Activated effector memory CD4-positive, alpha-beta T cell treated with anti-CD3 and anti-CD28 coated beads, Interleukin-2, amount 50 U/mL, for 16 hours (primary cell): ENCODE measurements at regions not wholly inside any gene's neighbourhood (a gene's known extent, or its start where the extent isn't known, plus 50 kb on each side); places are given as distances from the start of the nearest gene placed in this dataset.
"Not testable (repeated sequence)": the region's sequence is repeated elsewhere in the genome, so short reads cannot be mapped to it uniquely, and the experiment has no call there.

Source experiments
- DNase-seq: peaks from one replicate; pipeline ENCODE4 v3.0.0-alpha.2; 2020

GRCh38 chr3:102936511-102937045 is 501.8 kb downstream of the ZPLD1 start:
- no peak for DNase-seq

GRCh38 chr3:102941786-102942185 is 507.0 kb downstream of the ZPLD1 start:
- no peak for DNase-seq

GRCh38 chr3:102946445-102946844 is 511.6 kb downstream of the ZPLD1 start:
- DNase-seq, result not testable (repeated sequence)

DNA sequence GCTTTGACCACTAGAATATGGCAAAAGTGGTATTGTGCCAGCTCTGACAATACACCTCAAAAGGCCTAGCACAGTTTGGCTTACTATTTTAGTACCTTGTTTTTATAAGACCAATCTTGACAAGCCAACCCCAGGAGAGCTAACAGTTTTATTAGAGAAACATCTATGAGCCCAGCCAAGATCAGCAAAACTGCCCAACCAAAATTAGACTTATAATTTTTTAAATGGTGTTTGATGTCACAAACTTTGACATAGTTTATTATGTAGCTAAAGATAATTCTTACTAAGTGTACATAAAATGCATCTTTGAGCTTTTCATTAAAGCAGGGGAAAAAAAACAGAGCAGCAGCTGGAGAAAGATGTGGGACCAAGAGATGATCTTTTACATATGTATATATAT is 537.5 kb downstream of the ZPLD1 start:
- DNase-seq, result no peak

- no peak for DNase-seq
These were observed 539.5 kb downstream of the ZPLD1 start for GRCh38 chr3:102974333-102974732.

DNA sequence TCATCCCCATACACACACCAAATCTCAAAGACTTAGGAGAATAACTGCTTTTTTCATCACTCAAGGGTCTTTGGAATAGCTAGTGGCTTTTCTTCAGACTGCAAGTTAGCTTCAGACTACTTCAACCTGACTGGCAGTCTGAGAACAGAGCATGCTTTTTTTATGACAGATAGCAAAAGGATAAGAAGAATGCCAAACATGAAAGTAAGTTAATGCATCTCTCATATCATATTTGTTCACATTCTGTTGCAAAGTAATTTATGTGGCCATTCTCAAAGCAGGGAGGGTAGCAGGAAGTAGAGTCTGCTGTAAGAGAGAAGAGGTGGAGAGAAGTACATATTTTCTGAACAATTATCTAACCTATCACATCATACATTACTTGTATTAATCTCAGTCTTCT is 544.4 kb downstream of the ZPLD1 start:
- no peak for DNase-seq

DNA sequence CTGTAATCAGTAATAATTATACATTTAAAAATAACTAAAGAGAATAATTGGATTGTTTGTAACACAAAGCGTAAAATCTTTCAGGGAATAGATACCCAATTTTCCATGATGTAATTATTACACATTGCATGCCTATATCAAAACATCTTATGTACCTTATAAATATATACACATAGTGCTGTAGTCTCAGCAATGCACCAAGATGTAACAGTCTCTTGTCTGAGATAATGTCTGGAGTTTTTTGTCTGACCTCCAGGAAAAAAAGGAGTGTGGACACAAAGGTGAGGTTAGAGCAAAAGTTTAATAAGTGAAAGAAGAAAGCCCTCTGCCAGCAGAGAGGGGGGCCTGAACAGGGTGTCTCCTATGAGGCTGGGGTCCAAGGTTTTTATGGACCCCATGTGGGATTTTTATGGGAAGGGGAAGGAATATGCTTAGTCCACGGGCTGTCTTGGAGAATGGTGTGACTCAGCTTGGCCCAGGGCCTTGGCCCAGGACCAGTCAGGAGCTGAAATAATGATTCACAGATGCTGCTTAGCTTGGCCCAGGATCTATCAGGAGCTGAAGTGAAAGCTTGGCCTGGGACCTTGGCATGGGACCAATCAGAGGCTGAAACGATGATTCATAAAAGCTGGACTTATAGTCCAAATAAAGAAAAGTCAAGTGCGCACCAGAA is 545.0 kb downstream of the ZPLD1 start:
- no peak for DNase-seq

DNA sequence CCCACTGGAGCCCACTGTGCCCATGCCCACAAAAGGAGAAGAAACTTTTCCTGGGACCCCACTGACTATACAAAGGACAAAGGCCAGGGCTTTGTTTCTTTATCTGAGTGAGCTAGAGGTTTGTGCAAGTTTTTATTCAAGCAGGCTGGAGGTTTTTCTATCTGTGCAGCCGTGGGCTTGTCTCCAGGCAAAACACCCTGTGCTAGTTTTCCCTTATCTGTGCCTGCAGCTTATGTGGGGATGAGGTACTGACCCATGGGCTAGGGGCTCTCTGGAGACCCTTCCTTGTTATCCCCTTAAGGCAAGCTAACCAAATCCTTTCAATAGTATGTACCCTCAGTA is 545.5 kb downstream of the ZPLD1 start:
- DNase-seq, result no peak

DNA sequence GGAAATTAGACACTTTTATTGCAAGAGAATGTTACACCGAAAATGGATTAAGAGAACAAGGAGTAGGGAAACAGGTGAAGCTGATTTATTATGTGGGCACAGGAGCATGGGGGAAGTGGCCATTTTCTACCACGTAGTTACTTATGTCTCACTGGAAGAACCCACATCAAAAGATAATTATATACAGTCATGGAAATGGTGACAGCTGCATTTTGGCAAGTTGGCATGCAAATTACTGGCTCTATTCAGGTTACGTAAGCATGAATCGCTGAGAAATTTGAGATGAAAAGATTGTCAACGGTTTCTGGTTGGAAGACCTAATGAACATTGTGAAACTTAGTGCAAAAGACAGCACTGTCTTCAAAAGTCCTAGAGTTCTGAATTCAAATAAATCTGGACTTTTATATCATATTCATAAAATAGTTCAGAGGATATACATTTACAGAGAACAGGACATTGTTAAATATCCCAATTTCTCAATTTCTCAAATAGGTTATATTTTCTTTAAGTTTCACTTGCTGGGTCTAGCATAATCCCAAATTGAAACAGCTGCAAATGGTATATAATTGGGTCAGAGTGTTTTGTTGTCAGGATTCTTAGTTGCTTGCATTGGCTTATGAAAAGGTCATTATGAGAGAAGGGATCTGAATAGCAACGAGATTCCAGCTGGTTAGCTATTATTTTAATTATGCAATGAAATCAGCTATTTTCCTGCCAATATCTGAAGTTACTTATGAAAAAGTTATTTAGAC is 567.8 kb downstream of the ZPLD1 start:
- no peak for DNase-seq

- no peak for DNase-seq
These were observed 571.8 kb downstream of the ZPLD1 start for GRCh38 chr3:103006526-103007183.

DNA sequence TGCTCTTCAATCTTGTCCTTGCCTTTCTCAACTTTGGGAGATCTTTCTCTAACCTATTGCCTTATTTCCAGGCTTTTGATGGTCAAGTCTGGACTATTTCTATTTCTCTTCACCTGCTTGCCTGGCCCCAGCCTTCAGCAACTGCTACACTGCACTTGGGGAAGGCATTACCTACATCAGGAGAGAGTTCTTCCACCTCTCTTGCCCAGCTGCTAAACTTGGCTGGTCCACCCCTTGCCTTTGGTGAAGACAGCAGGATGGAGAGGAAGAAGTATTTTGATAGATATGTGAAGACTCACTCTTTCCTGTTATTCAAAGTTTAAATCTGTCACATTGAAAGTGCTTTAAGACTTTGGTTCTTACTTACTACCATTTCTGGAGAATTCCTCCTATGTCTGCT is 574.8 kb downstream of the ZPLD1 start:
- DNase-seq, result no peak

GRCh38 chr3:103025880-103026279 is 591.1 kb downstream of the ZPLD1 start:
- DNase-seq, result no peak

DNA sequence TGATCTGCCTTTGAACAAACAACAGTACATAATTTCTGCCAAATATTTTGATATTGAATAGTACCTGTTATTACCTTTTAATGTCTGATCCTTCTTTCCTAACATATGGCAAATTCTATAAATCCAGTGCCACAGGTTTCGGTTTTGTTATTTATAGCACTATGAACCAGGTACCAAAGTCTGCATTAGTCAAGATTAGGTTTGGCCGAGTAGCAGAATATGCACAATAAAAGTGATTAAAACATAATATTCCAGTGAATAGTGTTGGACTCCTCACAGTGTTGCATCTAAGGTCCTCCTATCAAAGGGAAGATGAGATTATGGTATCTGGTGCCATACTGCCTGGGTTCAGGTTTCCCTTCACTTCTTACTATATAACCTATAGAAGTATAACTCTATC is 599.0 kb downstream of the ZPLD1 start:
- DNase-seq, result no peak

DNA sequence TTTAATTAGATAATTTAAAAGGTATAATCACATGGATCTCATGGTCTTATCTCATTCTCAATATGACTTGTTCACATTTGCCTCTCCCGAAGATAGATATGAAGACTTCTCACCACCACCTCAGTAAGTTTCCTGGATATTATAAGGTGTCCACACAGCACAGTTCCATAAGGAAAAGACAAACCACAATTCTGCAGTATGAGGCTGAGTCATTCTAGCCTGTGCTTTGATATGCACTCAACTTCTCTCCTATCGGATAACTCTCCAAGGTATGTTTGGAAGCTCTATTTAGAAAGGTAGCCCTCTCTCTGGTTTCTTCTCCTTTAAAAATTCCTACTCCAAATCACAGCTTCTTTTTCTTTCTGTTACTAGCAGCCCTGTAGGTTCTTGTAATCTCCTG is 612.8 kb downstream of the ZPLD1 start:
- no peak for DNase-seq

DNA sequence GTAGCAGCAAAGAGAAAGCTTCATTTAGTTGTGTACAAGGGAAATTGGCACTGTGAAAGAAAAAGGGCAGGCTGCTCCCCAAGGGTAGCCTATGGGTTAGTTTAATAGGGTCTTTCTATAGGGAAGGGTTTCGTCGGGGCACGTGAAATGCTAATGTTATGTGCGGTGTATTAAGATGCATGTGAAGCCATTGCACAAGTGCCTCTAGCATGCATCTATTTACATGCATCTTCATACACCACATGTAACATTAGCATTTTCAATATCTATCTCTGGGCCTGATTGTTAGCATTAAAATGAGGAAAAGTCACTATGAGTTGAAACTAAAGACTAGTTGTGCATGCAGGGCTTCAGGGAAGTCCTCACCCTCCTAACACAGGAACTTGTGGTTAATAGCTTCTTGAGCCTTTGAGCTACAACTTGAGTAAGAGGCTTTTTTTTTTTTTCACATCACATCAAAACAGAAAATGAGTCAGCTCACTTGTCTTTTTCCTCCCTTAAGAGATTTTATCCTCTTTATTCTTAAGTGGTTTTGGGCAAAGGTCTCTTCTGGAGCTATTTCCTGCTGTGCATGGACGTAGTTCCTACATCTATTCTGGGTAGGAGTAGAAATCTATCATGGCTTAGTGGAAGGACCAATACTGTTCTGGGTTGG is 613.4 kb downstream of the ZPLD1 start:
- no peak for DNase-seq

DNA sequence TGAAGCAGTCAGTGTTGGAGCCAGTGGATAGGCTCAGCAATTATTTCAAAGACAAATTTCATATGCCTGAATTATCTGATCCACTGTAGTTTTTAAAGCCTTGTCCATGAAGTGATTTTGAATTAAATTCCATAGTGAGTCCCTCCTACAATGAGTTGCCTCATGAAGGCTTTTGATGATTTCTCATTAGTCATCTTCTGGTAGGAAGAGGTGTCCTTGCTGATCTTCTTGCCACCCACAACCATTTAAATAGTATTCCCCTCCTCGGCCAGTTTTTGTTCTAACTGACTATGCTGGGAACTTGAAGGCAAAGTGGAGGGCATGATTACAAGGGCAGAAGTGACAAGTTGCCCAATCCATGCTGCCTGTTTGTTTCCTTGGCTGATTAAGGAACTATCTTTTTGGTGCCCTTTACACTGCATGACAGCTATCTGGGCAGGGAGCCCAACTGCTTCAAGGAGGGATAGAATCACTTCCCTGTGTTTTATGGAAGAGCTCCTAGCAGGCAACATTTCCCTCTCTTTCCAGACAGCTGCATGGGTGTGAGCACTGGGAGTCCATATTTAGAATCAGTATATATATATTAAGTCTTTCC is 617.5 kb downstream of the ZPLD1 start:
- no peak for DNase-seq

GRCh38 chr3:103055021-103055520 is 620.3 kb downstream of the ZPLD1 start:
- no peak for DNase-seq

DNA sequence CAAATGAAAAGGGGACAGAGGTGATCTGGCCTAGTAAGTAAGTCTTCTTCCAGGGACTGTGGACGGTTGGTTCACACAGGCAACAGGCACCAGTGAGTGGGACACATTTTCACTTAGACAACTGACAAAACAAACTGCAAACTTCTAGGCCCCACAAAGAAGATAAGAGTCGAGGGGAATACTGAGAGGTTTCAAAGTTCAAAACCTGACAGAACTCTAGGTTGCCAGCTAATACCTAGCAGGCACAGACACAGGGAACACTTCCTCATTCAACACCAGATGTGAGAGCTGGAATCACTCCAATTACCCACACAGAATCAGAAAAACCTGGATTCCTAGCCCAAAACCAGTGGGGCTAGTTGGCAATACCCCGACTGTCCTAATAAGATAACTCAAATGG is 621.7 kb downstream of the ZPLD1 start:
- DNase-seq, result no peak

GRCh38 chr3:103057003-103057402 is 622.2 kb downstream of the ZPLD1 start:
- DNase-seq, result no peak

DNA sequence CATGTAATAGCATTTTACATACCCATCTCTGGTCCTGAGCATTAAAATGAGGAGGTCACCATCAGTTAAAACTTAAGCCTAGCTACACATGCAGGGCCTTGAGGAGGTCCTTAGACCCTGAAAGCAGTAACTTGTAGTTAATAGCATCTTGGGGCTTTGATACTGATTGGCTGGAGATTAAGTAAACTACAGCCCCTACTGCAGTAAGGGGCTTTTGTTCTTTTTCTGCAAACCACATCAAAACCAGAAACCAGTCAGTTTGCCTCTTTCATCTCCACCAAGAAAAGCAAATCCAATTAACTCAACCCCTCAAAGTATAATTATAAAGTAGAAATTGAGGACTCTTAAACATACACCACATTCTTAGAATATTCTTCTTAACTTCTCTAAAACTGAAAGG is 622.7 kb downstream of the ZPLD1 start:
- no peak for DNase-seq

DNA sequence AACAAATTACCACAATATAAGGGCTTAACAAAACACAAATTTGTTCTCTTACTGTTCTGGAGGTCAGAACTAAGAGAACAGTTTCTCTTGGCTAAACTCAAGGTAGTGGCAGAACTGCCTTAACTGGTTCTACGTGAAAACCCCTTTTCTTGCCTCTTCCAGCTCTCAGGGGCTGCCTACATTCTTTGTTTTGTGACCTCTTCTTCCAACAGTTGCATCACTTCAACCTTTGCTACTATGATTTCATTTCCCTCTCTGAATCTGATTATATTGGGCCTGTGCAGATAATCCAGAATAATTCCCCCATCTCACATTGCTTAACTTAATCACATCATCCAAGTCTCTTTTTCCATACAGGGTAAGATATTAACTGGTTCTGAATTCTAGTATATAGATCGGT is 624.6 kb downstream of the ZPLD1 start:
- DNase-seq, result no peak

DNA sequence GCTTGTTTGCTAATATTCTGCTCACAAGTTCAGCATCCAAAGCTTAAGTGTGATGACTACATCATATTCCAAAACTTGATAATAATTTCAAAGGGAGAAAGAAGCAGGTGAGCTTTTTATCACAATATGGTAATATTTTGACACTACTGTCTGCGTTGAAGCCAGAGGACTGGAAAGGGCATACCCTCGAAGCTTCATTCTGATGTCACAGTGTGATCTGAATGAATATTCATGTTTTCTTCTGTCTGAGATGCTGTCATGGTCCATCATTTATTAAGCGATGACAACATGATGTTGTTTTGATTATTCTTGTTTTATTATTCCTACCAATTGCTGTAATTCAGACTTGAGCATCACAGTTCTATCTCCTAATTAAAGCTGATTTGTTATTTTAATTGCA is 625.4 kb downstream of the ZPLD1 start:
- no peak for DNase-seq

DNA sequence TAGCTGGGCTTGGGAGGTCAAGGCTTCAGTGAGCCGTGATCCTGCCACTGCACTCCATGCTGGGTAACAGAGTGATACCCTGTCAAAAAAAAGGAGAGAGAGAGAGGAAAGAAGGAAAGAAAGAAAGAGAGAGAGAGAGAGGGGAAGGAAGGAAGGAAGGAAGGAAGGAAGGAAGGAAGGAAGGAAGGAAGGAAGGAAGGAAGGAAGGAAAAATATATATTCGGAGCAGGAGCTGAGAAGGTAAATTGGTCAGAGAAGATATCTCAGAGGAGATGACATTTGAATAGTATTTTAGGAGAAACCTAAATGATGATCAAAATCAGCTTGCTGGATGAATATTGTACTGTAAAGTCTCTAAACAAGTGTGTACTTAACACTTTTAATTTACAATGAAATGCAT is 633.1 kb downstream of the ZPLD1 start:
- no peak for DNase-seq
